SK-N-SH treated with all-trans-retinoic acid at 6 μM for 48 hours (cell line): ENCODE measurements at regions not wholly inside any gene's neighbourhood (a gene's known extent, or its start where the extent isn't known, plus 50 kb on each side); places are given as distances from the start of the nearest gene placed in this dataset.

Source experiments
- ATAC-seq: fragments of 200-7000 bp; cut with Tn5 transposase; 3 replicates; pipeline ENCODE4 v1.9.1; 2020; ENCODE audit warnings: mild to moderate bottlenecking, moderate library complexity
- ARNTL ChIP-seq: fragments of 450-650 bp; formaldehyde crosslinking; IDR thresholded peaks from 2 replicates; pipeline ENCODE4 v1.5.0; 2020; ENCODE audit warnings: low read depth, mild to moderate bottlenecking, moderate library complexity, borderline replicate concordance
- BACH2 ChIP-seq: fragments of 250-450 bp; sonication (Bioruptor Pico); IDR thresholded peaks from 2 replicates; pipeline ENCODE4 v1.9.0; 2021; ENCODE audit warnings: mild to moderate bottlenecking, borderline replicate concordance
- CREB5 ChIP-seq: fragments of 250-450 bp; sonication (Bioruptor Pico); IDR thresholded peaks from 2 replicates; pipeline ENCODE4 v1.5.1; 2020; ENCODE audit warnings: low read depth, mild to moderate bottlenecking, moderate library complexity
- CSRNP3 ChIP-seq: fragments of 250-450 bp; sonication (Bioruptor Pico); IDR thresholded peaks from 2 replicates; pipeline ENCODE4 v1.5.1; 2021; ENCODE audit warnings: mild to moderate bottlenecking, moderate library complexity
- ESRRG ChIP-seq: fragments of 250-450 bp; sonication (Bioruptor Pico); IDR thresholded peaks from 2 replicates; pipeline ENCODE4 v1.6.1; 2021; ENCODE audit warnings: mild to moderate bottlenecking
- GLIS3 ChIP-seq: fragments of 250-450 bp; sonication (Bioruptor Pico); IDR thresholded peaks from 2 replicates; pipeline ENCODE4 v1.5.0; 2020; ENCODE audit warnings: mild to moderate bottlenecking, moderate library complexity
- ISL1 ChIP-seq: fragments of 250-450 bp; sonication (Bioruptor Pico); IDR thresholded peaks from 2 replicates; pipeline ENCODE4 v2.1.2; 2022; ENCODE audit warnings: mild to moderate bottlenecking, moderate library complexity
- OSR1 ChIP-seq: fragments of 250-450 bp; sonication (Bioruptor Pico); IDR thresholded peaks from 2 replicates; pipeline ENCODE4 v1.8.0; 2022; ENCODE audit warnings: moderate library complexity, mild to moderate bottlenecking, inconsistent platforms
- PATZ1 ChIP-seq: fragments of 250-450 bp; sonication (Bioruptor Pico); IDR thresholded peaks from 2 replicates; pipeline ENCODE4 v1.8.0; 2020; ENCODE audit warnings: mild to moderate bottlenecking, moderate library complexity, borderline replicate concordance
- POU6F1 ChIP-seq: fragments of 250-450 bp; sonication (Bioruptor Pico); IDR thresholded peaks from 2 replicates; pipeline ENCODE4 v1.8.0; 2021; ENCODE audit warnings: low read depth, mild to moderate bottlenecking, moderate library complexity, borderline replicate concordance
- RARB ChIP-seq: fragments of 250-450 bp; sonication (Bioruptor Pico); IDR thresholded peaks from 2 replicates; pipeline ENCODE4 v1.8.0; 2021; ENCODE audit warnings: mild to moderate bottlenecking, moderate library complexity
- SNAI2 ChIP-seq: fragments of 250-450 bp; sonication (Bioruptor Pico); IDR thresholded peaks from 2 replicates; pipeline ENCODE4 v1.5.0; 2020; ENCODE audit warnings: mild to moderate bottlenecking, moderate library complexity
- ZC3H10 ChIP-seq: fragments of 250-450 bp; sonication (Bioruptor Pico); IDR thresholded peaks from 2 replicates; pipeline ENCODE4 v1.5.1; 2021; ENCODE audit warnings: mild to moderate bottlenecking, moderate library complexity
- ZFP3 ChIP-seq: fragments of 250-450 bp; sonication (Bioruptor Pico); IDR thresholded peaks from 2 replicates; pipeline ENCODE4 v1.5.0; 2020; ENCODE audit warnings: mild to moderate bottlenecking, moderate library complexity
- ZFP30 ChIP-seq: fragments of 450-650 bp; formaldehyde crosslinking; IDR thresholded peaks from 2 replicates; pipeline ENCODE4 v1.5.0; 2022; ENCODE audit warnings: mild to moderate bottlenecking, moderate library complexity
- ZNF565 ChIP-seq: fragments of 450-650 bp; formaldehyde crosslinking; conservative IDR thresholded peaks from 2 replicates; pipeline ENCODE4 v1.5.0; 2020; ENCODE audit warnings: low read depth, mild to moderate bottlenecking, moderate library complexity
- ZNF70 ChIP-seq: fragments of 450-650 bp; formaldehyde crosslinking; IDR thresholded peaks from 2 replicates; pipeline ENCODE4 v1.5.0; 2020; ENCODE audit warnings: mild to moderate bottlenecking, moderate library complexity
- ZNF8 ChIP-seq: fragments of 450-650 bp; formaldehyde crosslinking; IDR thresholded peaks from 2 replicates; pipeline ENCODE4 v1.5.0; 2020; ENCODE audit warnings: mild to moderate bottlenecking, moderate library complexity

GRCh38 chr4:133593764-133594163 lies 444.7 kb downstream of the PCDH10 start:
- no peak for ATAC-seq
- TF ChIP-seq ZFP30 (CRISPR knock-in tag) (no peak), ZNF8 (CRISPR knock-in tag) (no peak), GLIS3 (CRISPR knock-in tag) (no peak), ZC3H10 (CRISPR knock-in tag) (no peak), ZNF70 (CRISPR knock-in tag) (no peak), CSRNP3 (CRISPR knock-in tag) (no peak), CREB5 (CRISPR knock-in tag) (no peak), POU6F1 (CRISPR knock-in tag) (no peak), SNAI2 (CRISPR knock-in tag) (no peak), OSR1 (no peak), ARNTL (no peak), ISL1 (CRISPR knock-in tag) (no peak)

- no peak for TF ChIP-seq GLIS3 (CRISPR knock-in tag)
- TF ChIP-seq RARB (CRISPR knock-in tag) = no peak
- no peak for TF ChIP-seq CSRNP3 (CRISPR knock-in tag)
- no peak for TF ChIP-seq CREB5 (CRISPR knock-in tag)
- TF ChIP-seq ZNF565 = no peak
- no peak for TF ChIP-seq ZFP30 (CRISPR knock-in tag)
- no peak for TF ChIP-seq POU6F1 (CRISPR knock-in tag)
- TF ChIP-seq ZFP3 = no peak
- no peak for TF ChIP-seq BACH2 (CRISPR knock-in tag)
- TF ChIP-seq PATZ1 = no peak
- TF ChIP-seq OSR1 = no peak
- no peak for TF ChIP-seq ISL1 (CRISPR knock-in tag)
- TF ChIP-seq ZC3H10 (CRISPR knock-in tag) = no peak
- TF ChIP-seq, all 23 proteins: peak for 0
- ATAC-seq = no peak
These were observed 443.5 kb downstream of the PCDH10 start for GRCh38 chr4:133592591-133592990.

GRCh38 chr4:133592106-133592505 lies 443.0 kb downstream of the PCDH10 start:
- TF ChIP-seq ESRRG (CRISPR knock-in tag) (no peak), CREB5 (CRISPR knock-in tag) (no peak), PATZ1 (no peak)
- TF ChIP-seq, all 23 proteins: peak for 0
- no peak for ATAC-seq
